Neural progenitor cell (in vitro differentiated cells): ENCODE measurements at regions not wholly inside any gene's neighbourhood (a gene's known extent, or its start where the extent isn't known, plus 50 kb on each side); places are given as distances from the start of the nearest gene placed in this dataset.

Source experiments
- DNase-seq: peaks from one replicate; pipeline ENCODE4 v3.0.0-alpha.2; 2016; ENCODE audit warnings: low spot score
- H2AFZ ChIP-seq: fragments of 200-600 bp; sonication (generic); replicated peaks from 2 replicates; pipeline ENCODE4 v1.6.1; 2016; ENCODE audit warnings: antibody characterized with exemption
- H3F3A ChIP-seq: fragments of 200-600 bp; sonication (generic); 2 replicates; pipeline ENCODE4 v1.6.1; 2016; ENCODE audit warnings: antibody characterized with exemption, low read depth
- H3K27ac ChIP-seq: fragments of 200-600 bp; sonication (generic); 2 replicates; pipeline ENCODE4 v1.5.1; 2016; ENCODE audit warnings: mild to moderate bottlenecking
- H3K27me3 ChIP-seq: fragments of 200-600 bp; sonication (generic); 2 replicates; pipeline ENCODE4 v1.6.1; 2016; ENCODE audit warnings: mild to moderate bottlenecking, moderate library complexity
- H3K36me3 ChIP-seq: fragments of 200-600 bp; sonication (generic); 2 replicates; pipeline ENCODE4 v1.5.1; 2016
- H3K4me1 ChIP-seq: fragments of 200-600 bp; sonication (generic); 2 replicates; pipeline ENCODE4 v1.6.1; 2016; ENCODE audit warnings: mixed run types
- H3K4me2 ChIP-seq: fragments of 200-600 bp; sonication (generic); 2 replicates; pipeline ENCODE4 v1.6.1; 2016
- H3K4me3 ChIP-seq: fragments of 200-600 bp; sonication (generic); 2 replicates; pipeline ENCODE4 v1.5.1; 2016
- H3K79me2 ChIP-seq: fragments of 200-600 bp; sonication (generic); 2 replicates; pipeline ENCODE4 v1.6.1; 2016; ENCODE audit warnings: low read depth
- H3K9ac ChIP-seq: fragments of 200-600 bp; sonication (generic); 2 replicates; pipeline ENCODE4 v1.6.1; 2016
- H3K9me3 ChIP-seq: fragments of 200-600 bp; sonication (generic); 2 replicates; pipeline ENCODE4 v1.5.1; 2016; ENCODE audit warnings: low read depth
- H4K20me1 ChIP-seq: fragments of 200-600 bp; sonication (generic); 2 replicates; pipeline ENCODE4 v1.6.1; 2016; ENCODE audit warnings: low read depth
- H3K27ac Mint-ChIP-seq: 3 replicates; pipeline ENCODE4 v1.8.0; 2021; ENCODE audit warnings: mixed read lengths
- H3K27me3 Mint-ChIP-seq: 2 replicates; pipeline ENCODE4 v1.8.0; 2022; ENCODE audit warnings: low read depth, mild to moderate bottlenecking, inconsistent platforms, moderate library complexity, mixed read lengths; ENCODE audit not compliant: insufficient read depth
- H3K36me3 Mint-ChIP-seq: 3 replicates; pipeline ENCODE4 v1.8.0; 2021; ENCODE audit warnings: mixed read lengths
- H3K4me1 Mint-ChIP-seq: 3 replicates; pipeline ENCODE4 v1.8.0; 2021; ENCODE audit warnings: mixed read lengths
- H3K4me3 Mint-ChIP-seq: 3 replicates; pipeline ENCODE4 v1.8.0; 2021; ENCODE audit warnings: mild to moderate bottlenecking, moderate library complexity, mixed read lengths
- H3K9me3 Mint-ChIP-seq: 3 replicates; pipeline ENCODE4 v1.8.0; 2020; ENCODE audit warnings: mixed read lengths
- CTCF ChIP-seq: fragments of 200-600 bp; sonication (generic); IDR thresholded peaks from 2 replicates; pipeline ENCODE4 v1.5.1; 2017; ENCODE audit warnings: antibody characterized with exemption, mild to moderate bottlenecking
- EZH2 ChIP-seq: fragments of 200-600 bp; sonication (generic); IDR thresholded peaks from 2 replicates; pipeline ENCODE4 v1.6.1; 2017; ENCODE audit warnings: antibody characterized with exemption, mild to moderate bottlenecking, moderate library complexity
- EZH2phosphoT487 ChIP-seq: fragments of 200-600 bp; sonication (generic); IDR thresholded peaks from 2 replicates; pipeline ENCODE4 v1.6.1; 2017; ENCODE audit warnings: antibody characterized with exemption

GRCh38 chr7:69217516-69218350 is 380.5 kb upstream of the AUTS2 start:
- H3K9me3 ChIP-seq = no peaks in the 10 kb centered on the region
- no peaks in the 10 kb centered on the region for H3K4me1 ChIP-seq
- no peaks in the 10 kb centered on the region for H3F3A ChIP-seq
- H3K79me2 ChIP-seq = no peaks in the 10 kb centered on the region
- H3K36me3 Mint-ChIP-seq = no peaks in the 10 kb centered on the region
- H3K27ac ChIP-seq = no peak overlapping the region
- no peaks in the 10 kb centered on the region for H3K36me3 ChIP-seq
- peaks cover 13% of the 10 kb centered on the region for H3K4me1 Mint-ChIP-seq
- TF ChIP-seq EZH2phosphoT487 (no peak), EZH2 (no peak), CTCF (no peak)
- H3K27me3 Mint-ChIP-seq = peaks cover 7% of the 10 kb centered on the region
- no peak overlapping the region for H3K4me3 ChIP-seq
- H4K20me1 ChIP-seq = no peaks in the 10 kb centered on the region
- H3K9ac ChIP-seq = no peak overlapping the region
- H3K27me3 ChIP-seq = peaks cover 27% of the 10 kb centered on the region
- no peak overlapping the region for H3K4me3 Mint-ChIP-seq
- H3K9me3 Mint-ChIP-seq = no peaks in the 10 kb centered on the region
- H2AFZ ChIP-seq = no peak overlapping the region
- no peak for DNase-seq
- H3K4me2 ChIP-seq = no peak overlapping the region
- H3K27ac Mint-ChIP-seq = no peak overlapping the region

- no peak overlapping the region for H3K4me2 ChIP-seq
- H3K4me3 Mint-ChIP-seq = no peak overlapping the region
- H3K27ac Mint-ChIP-seq = no peak overlapping the region
Observed at GRCh38 chr7:69218576-69218975, 379.7 kb upstream of the AUTS2 start.

GRCh38 chr7:69219381-69219780 is 378.9 kb upstream of the AUTS2 start:
- no peak overlapping the region for H3K4me3 Mint-ChIP-seq
- Histone ChIP-seq H3K36me3 (no peaks in the 10 kb centered on the region), H4K20me1 (no peaks in the 10 kb centered on the region), H3F3A (no peaks in the 10 kb centered on the region), H3K27me3 (peaks cover 32% of the 10 kb centered on the region), H3K4me3 (no peak overlapping the region), H3K4me2 (no peak overlapping the region), H2AFZ (no peak overlapping the region), H3K4me1 (no peaks in the 10 kb centered on the region), H3K9ac (no peak overlapping the region), H3K27ac (no peak overlapping the region), H3K79me2 (no peaks in the 10 kb centered on the region), H3K9me3 (no peaks in the 10 kb centered on the region)
- peaks cover 10% of the 10 kb centered on the region for H3K27me3 Mint-ChIP-seq
- DNase-seq = no peak
- H3K4me1 Mint-ChIP-seq = peaks cover 13% of the 10 kb centered on the region
- no peaks in the 10 kb centered on the region for H3K36me3 Mint-ChIP-seq
- H3K27ac Mint-ChIP-seq = no peak overlapping the region
- H3K9me3 Mint-ChIP-seq = no peaks in the 10 kb centered on the region
- TF ChIP-seq EZH2 (no peak), EZH2phosphoT487 (no peak), CTCF (no peak)

More at GRCh38 chr7:69218576-69218975, 379.7 kb upstream of the AUTS2 start:
- no peaks in the 10 kb centered on the region for H3K79me2 ChIP-seq
- Mint-ChIP-seq H3K4me1 (peaks cover 13% of the 10 kb centered on the region), H3K36me3 (no peaks in the 10 kb centered on the region), H3K9me3 (no peaks in the 10 kb centered on the region), H3K27me3 (peaks cover 10% of the 10 kb centered on the region)
- H3K27ac ChIP-seq = no peak overlapping the region
- no peak for DNase-seq
- H3K4me3 ChIP-seq = no peak overlapping the region
- no peak overlapping the region for H3K9ac ChIP-seq
- no peaks in the 10 kb centered on the region for H3F3A ChIP-seq
- H3K36me3 ChIP-seq = no peaks in the 10 kb centered on the region
- H3K27me3 ChIP-seq = peaks cover 27% of the 10 kb centered on the region
- no peaks in the 10 kb centered on the region for H3K9me3 ChIP-seq
- no peak overlapping the region for H2AFZ ChIP-seq
- H3K4me1 ChIP-seq = no peaks in the 10 kb centered on the region
- TF ChIP-seq CTCF (no peak), EZH2 (no peak), EZH2phosphoT487 (no peak)
- H4K20me1 ChIP-seq = no peaks in the 10 kb centered on the region
